NAMALWA (cell line): ENCODE measurements at regions not wholly inside any gene's neighbourhood (a gene's known extent, or its start where the extent isn't known, plus 50 kb on each side); places are given as distances from the start of the nearest gene placed in this dataset.
A peak's percentile ranks its signal among the peaks of the same experiment; 100 is the strongest.

ENCODE experiments used
- DNase-seq: peaks from one replicate; pipeline ENCODE4 v3.0.0-alpha.2; 2015; ENCODE audit warnings: low spot score

DNA sequence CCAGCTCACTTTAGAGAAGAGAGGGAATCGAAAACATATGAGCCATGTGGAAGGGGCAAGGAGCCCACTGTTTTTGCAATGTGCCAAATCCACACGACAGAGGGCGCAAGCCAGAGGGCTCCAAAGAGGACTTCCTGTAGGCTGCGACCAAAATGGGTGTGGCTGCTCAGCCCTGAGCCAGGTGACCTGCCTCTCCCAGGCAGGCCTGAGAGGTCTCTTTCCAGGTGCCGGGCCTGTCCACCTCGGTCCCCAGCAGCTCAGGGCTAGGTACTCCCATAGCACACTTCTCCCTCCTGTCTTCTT is 153.8 kb downstream of the TTC32 start:
- DNase-seq: no peak

DNA sequence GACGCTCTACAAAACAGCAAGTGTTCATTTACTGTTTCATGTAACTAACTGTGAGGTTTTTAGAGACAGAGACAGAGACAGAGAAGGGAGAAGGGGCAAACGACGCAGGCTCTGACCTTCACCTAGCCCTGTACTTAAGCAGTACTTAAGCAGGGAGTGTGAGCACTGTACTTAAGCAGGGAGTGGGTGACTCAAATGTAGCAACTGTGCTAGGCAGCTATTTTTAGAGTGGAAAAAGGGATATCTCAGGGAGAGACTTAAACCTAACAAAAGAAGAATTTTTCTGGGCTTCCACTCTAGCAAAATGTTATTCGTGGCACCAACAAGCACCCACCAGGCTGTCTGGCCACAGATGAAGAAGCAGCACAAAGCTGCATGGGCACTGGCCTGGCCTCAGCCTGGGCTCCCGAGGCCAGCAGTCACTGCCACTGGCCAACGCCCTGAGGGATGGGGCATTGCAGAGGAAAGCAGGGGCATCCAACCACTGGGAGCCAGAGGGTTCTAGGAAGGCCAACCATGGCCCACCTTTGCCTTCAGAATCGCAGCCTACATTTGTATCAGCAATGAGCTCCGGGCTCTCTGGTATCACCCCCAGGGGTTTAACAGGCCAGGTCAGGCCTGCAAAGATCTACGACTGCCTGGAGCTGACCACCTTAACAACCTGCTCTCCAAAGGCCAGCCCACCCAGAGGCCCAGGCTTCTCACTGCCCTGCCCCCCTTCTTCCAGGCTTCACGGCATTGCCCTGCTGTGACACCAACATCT is 154.3 kb downstream of the TTC32 start:
- DNase-seq: no peak

GRCh38 chr2:19746611-19747309 is 155.0 kb downstream of the TTC32 start:
- peak; percentile 50 for DNase-seq

DNA sequence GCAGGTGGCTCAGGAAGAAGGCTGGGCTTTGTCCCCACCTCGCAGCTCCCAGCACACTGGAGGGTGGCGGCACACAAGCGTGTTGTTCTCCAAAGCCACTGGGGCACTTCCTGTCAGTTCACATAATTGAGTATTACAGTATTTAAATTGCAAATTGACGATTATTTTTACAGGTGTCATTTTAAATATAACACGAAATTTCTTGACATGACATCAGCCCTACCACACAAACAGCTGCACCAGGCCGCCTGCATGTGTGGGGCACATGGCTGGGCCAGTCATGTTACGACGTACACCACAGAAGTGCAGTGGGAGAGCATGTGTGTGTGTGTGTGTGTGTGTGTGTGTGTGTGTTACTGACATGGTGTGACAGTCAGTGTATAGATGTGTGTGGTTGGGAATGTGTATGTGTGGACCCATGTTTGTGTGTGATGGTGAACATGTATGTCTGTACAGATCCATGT is 155.6 kb downstream of the TTC32 start:
- peak; percentile 63 for DNase-seq

DNA sequence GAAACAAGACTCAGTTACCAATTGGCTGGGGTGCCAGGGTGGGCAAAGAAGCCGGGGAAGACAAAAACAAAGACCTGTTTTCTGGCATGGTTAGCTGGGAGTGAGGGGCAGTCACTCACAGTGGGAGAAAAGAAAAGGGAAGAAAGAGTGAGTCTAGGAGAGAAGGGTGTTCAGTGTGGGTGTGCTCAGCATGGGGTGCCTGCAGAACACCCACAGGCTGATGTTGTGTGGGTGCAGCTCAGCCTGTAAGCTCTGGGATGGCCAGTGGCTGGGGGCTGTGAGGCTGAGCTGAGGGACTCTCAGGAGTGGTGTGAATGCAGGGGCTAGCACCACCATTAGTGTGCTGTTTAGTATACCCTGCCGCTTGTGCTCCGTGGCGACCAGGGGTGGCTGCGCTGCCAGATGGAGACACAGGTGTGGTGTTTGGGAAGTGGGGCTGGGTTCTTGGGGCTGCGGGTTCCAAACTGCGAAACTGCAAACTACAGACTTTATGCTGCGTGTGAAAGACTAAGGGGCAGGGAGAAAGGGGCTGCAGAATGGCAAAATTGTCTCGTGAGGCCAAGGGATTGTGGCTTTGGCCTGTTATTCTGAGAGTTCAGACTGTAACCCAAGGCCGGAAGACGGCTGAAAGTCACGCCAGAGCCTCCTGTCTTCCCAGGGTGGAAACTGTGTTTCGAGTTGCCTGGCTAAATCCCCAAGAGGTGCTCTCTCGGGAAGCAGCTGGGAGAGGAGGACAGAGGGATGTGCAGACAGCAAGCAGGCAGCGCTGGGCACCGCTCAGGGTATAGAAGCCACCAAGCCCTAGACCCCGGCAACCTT is 156.3 kb downstream of the TTC32 start:
- no peak for DNase-seq

DNA sequence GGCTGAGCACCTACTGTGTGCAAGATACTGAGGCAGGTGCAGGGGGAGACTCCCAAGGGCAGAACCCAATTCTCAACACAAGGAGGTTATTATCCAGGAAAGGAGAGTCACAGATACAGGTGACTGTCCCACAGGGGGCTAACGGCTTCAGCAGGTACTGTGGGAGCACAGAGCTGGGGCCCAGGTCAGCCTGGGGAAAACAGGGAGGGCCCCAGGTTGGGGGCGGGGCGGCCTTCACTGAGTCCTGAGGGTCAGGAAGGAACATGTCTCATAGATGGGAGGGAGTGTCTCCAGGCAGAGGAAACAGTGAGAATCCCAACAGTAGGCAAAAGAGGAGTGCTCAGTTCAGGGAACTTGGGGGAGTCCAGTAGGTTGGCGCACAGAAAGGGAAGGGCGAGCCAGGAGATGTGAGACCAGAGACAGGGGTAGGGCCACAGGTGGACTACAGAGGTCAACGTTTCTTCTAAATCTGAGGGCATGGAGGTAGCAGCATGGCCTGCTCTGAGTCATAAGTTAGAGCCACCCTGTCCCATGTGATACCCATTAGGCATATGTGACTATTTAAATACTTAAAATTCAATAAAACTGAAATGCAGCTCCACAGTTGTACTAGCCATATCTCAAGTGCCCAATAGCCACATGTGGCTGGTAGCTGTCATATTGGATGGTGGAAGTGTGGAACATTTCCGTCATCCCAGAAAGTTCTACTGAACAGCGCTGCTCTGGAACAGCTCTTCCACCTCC is 157.2 kb downstream of the TTC32 start:
- DNase-seq: no peak

- no peak for DNase-seq
Observed at GRCh38 chr2:19743641-19744040, 158.1 kb downstream of the TTC32 start.

- DNase-seq: no peak
Observed at GRCh38 chr2:19742872-19743271, 158.9 kb downstream of the TTC32 start.

DNA sequence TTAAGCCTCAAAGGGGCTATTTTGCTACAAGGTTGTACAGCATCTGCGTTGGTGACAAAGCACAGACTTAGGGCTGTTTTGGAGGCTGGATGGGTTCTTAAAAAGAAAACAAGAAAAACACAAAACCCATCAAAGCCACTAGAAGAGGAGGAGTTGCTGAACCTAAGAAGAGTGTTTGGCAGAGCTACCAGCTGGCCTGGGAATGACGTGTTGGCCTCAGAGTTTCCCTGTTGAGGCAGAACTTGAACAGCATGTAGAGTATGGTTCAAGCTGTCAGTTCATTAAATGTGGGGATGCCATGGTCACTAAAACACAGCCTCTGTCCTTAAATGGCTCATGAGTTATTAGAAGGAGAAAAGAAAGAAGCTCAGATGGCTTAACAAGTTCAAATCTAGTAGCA is 162.5 kb downstream of the TTC32 start:
- DNase-seq: no peak

DNA sequence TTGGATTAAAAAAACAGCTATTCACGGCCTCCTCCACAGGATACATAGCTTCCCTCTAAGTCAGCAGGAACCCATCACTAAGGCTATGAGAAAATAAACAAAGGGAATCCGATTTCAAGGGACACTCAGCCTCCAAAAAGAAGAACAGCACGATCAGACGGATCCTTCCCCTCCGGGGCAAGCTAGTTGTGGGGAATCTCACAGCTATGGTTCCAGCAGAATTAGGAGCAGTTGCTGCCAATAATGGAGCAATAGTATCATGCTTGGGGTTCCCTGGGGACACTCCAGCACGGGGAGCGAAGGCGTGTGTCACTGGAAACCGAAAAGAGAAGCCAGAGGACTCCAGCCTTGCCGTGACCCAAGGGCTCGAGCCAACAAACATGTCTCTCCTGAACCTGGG is 163.1 kb downstream of the TTC32 start:
- no peak for DNase-seq

DNA sequence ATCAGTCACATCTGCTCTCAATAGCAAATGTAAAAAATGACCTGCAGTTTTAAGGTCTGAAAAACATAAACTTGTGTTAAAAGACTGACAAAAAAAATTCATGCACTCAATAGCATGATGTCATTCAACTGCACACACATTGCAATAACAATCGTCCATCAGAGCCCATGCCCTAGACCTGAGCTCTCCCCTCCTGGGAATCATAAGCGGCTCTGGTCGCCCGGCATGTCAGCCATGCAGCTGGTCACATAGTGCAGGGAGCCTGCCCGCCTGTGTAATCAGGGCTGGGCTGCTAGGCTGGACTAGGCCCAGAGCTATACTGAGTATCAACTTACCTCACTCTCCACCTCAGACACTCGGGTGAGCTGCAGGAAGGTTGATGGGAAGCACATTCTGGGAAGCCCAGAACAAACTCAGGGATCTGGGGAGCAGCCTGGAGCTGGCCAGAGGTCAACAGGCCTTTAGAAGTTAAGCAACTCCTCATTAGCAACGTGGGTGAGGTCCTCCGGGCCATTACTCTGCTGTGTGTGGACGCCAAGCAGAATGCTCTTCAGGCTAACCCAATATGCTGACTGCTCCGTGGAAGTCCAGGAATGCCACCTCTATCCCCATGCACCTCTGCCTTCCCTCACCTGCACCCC is 165.5 kb downstream of the TTC32 start:
- no peak for DNase-seq

GRCh38 chr2:19733951-19734425 is 167.8 kb downstream of the TTC32 start:
- DNase-seq: no peak

DNA sequence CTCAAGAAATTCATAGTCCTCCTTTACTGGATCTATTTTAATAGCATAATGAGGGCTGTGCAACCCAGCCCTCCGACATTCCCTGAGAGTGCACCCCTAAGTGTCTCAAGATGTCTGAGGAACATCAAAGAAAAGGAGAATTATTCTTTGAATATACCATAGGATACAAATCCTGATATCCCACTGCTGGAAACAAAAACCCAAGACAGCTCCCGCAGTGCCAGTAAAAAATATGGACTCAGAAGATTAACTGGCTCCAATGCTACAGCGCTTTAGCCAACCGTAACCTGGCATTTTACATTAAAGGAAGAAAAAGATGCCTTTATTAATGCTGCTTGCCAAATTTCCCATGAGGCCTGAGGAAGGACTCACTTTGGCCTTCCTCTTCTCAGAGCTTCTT is 168.4 kb downstream of the TTC32 start:
- DNase-seq: no peak

DNA sequence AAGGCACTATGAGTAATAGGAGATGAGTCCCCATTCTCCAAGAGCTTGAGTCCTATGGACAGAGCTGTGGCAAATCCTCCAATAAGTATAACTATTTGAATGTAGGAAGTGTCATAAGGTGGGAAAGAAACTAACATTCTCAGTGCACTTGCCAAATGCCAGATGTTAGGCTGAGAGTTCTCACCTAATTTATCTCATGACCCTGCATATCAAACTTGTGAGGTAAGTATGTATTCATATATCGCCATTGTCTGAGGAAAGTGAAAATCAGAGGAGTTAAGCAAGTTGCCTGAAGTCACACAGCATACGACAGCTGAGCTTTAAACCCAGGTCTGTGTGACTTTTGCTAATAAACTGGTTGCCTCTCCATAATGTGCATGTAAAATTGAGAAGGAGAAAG is 169.5 kb downstream of the TTC32 start:
- no peak for DNase-seq

DNA sequence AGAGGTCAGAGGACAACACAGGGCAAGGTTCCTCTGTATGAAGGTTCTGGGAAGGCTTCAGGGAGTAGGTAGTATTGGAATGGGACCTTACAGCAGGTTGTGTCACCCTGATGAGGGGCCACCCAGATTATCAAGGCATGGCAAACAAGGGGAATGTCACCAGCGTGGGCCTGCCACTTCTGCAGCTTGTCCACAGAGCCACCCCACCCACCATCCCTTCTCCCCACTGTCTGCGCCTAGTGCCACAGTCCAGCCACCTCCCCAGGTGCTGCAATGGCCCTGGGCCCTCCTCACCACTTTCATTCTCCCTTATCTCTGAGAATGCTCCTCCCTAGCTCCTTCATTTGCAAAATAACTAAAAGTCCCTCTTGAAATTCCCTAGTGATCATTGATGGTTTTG is 170.3 kb downstream of the TTC32 start:
- DNase-seq: no peak

- DNase-seq: no peak
Observed at GRCh38 chr2:19731037-19731436, 170.7 kb downstream of the TTC32 start.

GRCh38 chr2:19728125-19728524 is 173.7 kb downstream of the TTC32 start:
- no peak for DNase-seq

DNA sequence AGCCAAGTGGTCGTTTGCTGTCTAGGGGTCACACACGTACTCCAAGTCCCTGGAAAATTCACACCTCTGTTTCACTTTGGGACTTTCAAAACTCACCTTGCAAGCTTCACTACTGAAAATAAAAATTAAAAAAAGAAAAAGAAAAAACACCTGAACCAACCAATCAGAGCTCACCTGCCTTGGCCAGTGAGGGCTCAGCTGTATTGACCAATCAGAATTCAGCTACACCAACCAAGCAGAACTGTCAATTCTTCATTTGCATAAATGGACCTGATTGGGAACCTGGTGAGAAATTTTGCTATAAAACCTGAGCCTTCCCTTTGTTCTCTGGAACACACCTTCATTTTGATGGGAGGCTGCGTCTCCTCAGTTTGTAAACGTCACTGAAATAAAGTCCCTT is 176.4 kb downstream of the TTC32 start:
- peak; percentile 6 for DNase-seq

- DNase-seq: peak; percentile 6
Observed at GRCh38 chr2:19723021-19723420, 178.8 kb downstream of the TTC32 start.

DNA sequence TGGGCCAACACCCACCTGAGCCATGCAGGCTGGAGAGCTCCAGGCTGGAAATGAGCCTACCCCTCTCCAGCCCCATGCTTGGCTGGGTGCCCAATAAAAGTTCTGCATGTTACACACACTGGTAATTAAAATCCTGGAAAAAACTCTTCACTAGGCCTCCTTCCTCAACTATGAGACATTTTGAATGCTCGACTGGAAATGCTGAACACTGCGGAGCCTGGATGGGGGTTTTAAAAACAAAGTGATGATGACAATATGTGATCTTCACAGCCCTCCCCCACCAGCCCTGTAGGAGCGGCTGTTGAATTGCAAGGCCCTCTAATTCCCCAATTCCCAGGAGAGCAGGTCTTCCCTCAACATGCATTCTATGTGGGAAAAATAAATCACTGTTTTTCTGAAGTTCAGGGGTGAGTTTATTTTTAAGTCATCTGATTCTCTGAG is 179.2 kb downstream of the TTC32 start:
- DNase-seq: no peak

GRCh38 chr2:19720306-19720705 is 181.5 kb downstream of the TTC32 start:
- DNase-seq: no peak

- no peak for DNase-seq
Observed at GRCh38 chr2:19719540-19719939, 182.2 kb downstream of the TTC32 start.
